ENCODE measurements at regions not wholly inside any gene's neighbourhood (a gene's known extent, or its start where the extent isn't known, plus 50 kb on each side); places are given as distances from the start of the nearest gene placed in this dataset.

GRCh38 chr3:102034639-102035451, 185.5 kb downstream of the NFKBIZ start:
- TF ChIP-seq, protein P1, sequence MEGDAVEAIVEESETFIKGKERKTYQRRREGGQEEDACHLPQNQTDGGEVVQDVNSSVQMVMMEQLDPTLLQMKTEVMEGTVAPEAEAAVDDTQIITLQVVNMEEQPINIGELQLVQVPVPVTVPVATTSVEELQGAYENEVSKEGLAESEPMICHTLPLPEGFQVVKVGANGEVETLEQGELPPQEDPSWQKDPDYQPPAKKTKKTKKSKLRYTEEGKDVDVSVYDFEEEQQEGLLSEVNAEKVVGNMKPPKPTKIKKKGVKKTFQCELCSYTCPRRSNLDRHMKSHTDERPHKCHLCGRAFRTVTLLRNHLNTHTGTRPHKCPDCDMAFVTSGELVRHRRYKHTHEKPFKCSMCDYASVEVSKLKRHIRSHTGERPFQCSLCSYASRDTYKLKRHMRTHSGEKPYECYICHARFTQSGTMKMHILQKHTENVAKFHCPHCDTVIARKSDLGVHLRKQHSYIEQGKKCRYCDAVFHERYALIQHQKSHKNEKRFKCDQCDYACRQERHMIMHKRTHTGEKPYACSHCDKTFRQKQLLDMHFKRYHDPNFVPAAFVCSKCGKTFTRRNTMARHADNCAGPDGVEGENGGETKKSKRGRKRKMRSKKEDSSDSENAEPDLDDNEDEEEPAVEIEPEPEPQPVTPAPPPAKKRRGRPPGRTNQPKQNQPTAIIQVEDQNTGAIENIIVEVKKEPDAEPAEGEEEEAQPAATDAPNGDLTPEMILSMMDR (IDR thresholded peaks at IDR 0.05; ENCODE audit: unreplicated experiment): no peak
- no peak overlapping the region for H3K4me3 Mint-ChIP-seq (ENCODE audit: unreplicated experiment)
- ChIA-PET POLR2A (no interaction called here), CTCF (no interaction called here)
- no peak overlapping the region for H3K27ac Mint-ChIP-seq (ENCODE audit: low read depth, unreplicated experiment)
- intact Hi-C loops (cut with micrococcal nuclease): no loop called here
- H3K9me3 Mint-ChIP-seq (ENCODE audit: unreplicated experiment): peaks cover 8% of the 10 kb centered on the region
- no peaks in the 10 kb centered on the region for H3K4me1 Mint-ChIP-seq (ENCODE audit: insufficient read depth, unreplicated experiment)
- no peaks in the 10 kb centered on the region for H3K36me3 Mint-ChIP-seq (ENCODE audit: insufficient read depth, unreplicated experiment)
- DNase-seq (ENCODE audit: unreplicated experiment): no peak
- no TSS peak for BruUV-seq (replicated peaks)
- H3K27me3 Mint-ChIP-seq (ENCODE audit: insufficient read depth, unreplicated experiment): no peaks in the 10 kb centered on the region

GRCh38 chr3:102036017-102036416, 186.7 kb downstream of the NFKBIZ start:
- intact Hi-C loops (cut with micrococcal nuclease): no loop called here
- no TSS peak for BruUV-seq (replicated peaks)
- TF ChIP-seq, protein P1 (IDR thresholded peaks at IDR 0.05; ENCODE audit: unreplicated experiment): no peak
- Mint-ChIP-seq H3K27me3 (ENCODE audit: insufficient read depth, unreplicated experiment) (no peaks in the 10 kb centered on the region), H3K36me3 (ENCODE audit: insufficient read depth, unreplicated experiment) (no peaks in the 10 kb centered on the region), H3K4me3 (ENCODE audit: unreplicated experiment) (no peak overlapping the region), H3K27ac (ENCODE audit: low read depth, unreplicated experiment) (no peak overlapping the region), H3K9me3 (ENCODE audit: unreplicated experiment) (peaks cover 11% of the 10 kb centered on the region), H3K4me1 (ENCODE audit: insufficient read depth, unreplicated experiment) (no peaks in the 10 kb centered on the region)
- POLR2A ChIA-PET: interaction anchor here (0.6 kb wide), 1 partner anchor 60 kb away, joined by 3 read pairs; no protein-coding TSS in a partner anchor
- CTCF ChIA-PET: interaction anchor here (1.6 kb wide), 1 partner anchor 189 kb away, joined by 4 read pairs; no protein-coding TSS in a partner anchor
- DNase-seq (ENCODE audit: unreplicated experiment): no peak

GRCh38 chr3:102036472-102036871, 187.2 kb downstream of the NFKBIZ start:
- no TSS peak for BruUV-seq (replicated peaks)
- TF ChIP-seq, protein P1 (IDR thresholded peaks at IDR 0.05; ENCODE audit: unreplicated experiment): no peak
- Mint-ChIP-seq H3K4me1 (ENCODE audit: insufficient read depth, unreplicated experiment) (no peaks in the 10 kb centered on the region), H3K36me3 (ENCODE audit: insufficient read depth, unreplicated experiment) (no peaks in the 10 kb centered on the region), H3K27me3 (ENCODE audit: insufficient read depth, unreplicated experiment) (no peaks in the 10 kb centered on the region), H3K9me3 (ENCODE audit: unreplicated experiment) (peaks cover 16% of the 10 kb centered on the region), H3K4me3 (ENCODE audit: unreplicated experiment) (no peak overlapping the region), H3K27ac (ENCODE audit: low read depth, unreplicated experiment) (no peak overlapping the region)
- DNase-seq (ENCODE audit: unreplicated experiment): no peak
- POLR2A ChIA-PET: interaction anchor here (0.6 kb wide), 1 partner anchor 60 kb away, joined by 3 read pairs; no protein-coding TSS in a partner anchor
- intact Hi-C loops (cut with micrococcal nuclease): no loop called here
- CTCF ChIA-PET: interaction anchor here (0.6 to 1.6 kb wide), 2 partner anchors 189 to 300 kb away, joined by 3 to 4 read pairs; no protein-coding TSS in a partner anchor

- Mint-ChIP-seq H3K9me3 (ENCODE audit: unreplicated experiment) (peaks cover 16% of the 10 kb centered on the region), H3K4me1 (ENCODE audit: insufficient read depth, unreplicated experiment) (no peaks in the 10 kb centered on the region), H3K36me3 (ENCODE audit: insufficient read depth, unreplicated experiment) (no peaks in the 10 kb centered on the region), H3K4me3 (ENCODE audit: unreplicated experiment) (no peak overlapping the region), H3K27me3 (ENCODE audit: insufficient read depth, unreplicated experiment) (no peaks in the 10 kb centered on the region), H3K27ac (ENCODE audit: low read depth, unreplicated experiment) (no peak overlapping the region)
- CTCF ChIA-PET: interaction anchor here (0.6 to 1.6 kb wide), 2 partner anchors 188 to 352 kb away, joined by 3 to 4 read pairs; no protein-coding TSS in a partner anchor
- POLR2A ChIA-PET: interaction anchor here (0.6 to 0.8 kb wide), 2 partner anchors 10 to 213 kb away, joined by 3 read pairs; no protein-coding TSS in a partner anchor
- TF ChIP-seq, protein P1 (IDR thresholded peaks at IDR 0.05; ENCODE audit: unreplicated experiment): no peak
- no TSS peak for BruUV-seq (replicated peaks)
- no peak for DNase-seq (ENCODE audit: unreplicated experiment)
- intact Hi-C loops (cut with micrococcal nuclease): no loop called here
Observed at GRCh38 chr3:102037209-102037608, 187.9 kb downstream of the NFKBIZ start.
